ENCODE measurements at regions not wholly inside any gene's neighbourhood (a gene's known extent, or its start where the extent isn't known, plus 50 kb on each side); places are given as distances from the start of the nearest gene placed in this dataset.
"Not testable (repeated sequence)": the region's sequence is repeated elsewhere in the genome, so short reads cannot be mapped to it uniquely, and the experiment has no call there.

DNA sequence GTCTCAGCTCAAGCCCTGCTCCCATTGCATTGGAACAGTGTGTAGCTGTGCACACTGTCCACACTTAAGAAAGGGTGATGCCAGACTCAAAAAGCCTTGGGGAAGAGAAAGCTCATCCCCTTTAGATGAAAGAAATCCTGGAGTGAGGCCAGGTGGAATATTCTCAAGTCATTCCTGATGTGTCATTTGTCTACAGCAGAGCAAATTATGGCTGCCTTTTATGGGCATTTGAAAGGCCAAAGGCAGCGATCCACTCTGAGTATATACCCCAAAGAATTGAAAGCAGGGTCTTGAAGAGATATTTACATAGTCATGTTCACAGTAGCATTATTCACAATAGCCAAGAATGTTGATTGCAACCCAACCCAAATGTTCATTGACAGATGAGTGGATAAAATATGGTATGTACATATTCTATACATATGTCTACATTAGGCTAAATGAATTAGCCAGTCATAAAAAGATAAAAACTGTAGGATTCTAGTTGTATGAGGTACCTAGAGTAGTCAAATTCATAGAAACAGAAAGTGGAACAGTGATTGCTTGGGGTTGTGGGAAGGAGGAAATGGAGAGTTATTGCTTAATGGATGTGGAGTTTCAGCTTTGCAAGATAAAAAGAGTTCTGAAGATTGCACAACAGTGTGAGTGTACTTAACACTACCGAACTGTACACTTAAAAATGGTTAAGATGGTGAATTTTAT is 214.9 kb downstream of the KCNRG start:
- intact Hi-C loops (cut with micrococcal nuclease) = loop anchor here (10.0 kb wide), 1 partner anchor 105 kb away; no protein-coding TSS in a partner anchor
- Mint-ChIP-seq H3K36me3 (no peaks in the 10 kb centered on the region), H3K4me1 (peaks cover 9 to 13% of the 10 kb centered on the region in 2 donors), H3K27ac (peak overlapping the region in 1 of 2 donors; percentile 21), H3K27me3 (ENCODE audit: low read depth in 2 of 2) (no peaks in the 10 kb centered on the region), H3K4me3 (no peak overlapping the region), H3K9me3 (no peaks in the 10 kb centered on the region)
- Histone ChIP-seq H3K27ac (ENCODE audit: low read length) (no peak overlapping the region), H3K27me3 (ENCODE audit: control insufficient read depth, insufficient read depth, low read length) (no peaks in the 10 kb centered on the region), H3K4me3 (ENCODE audit: low read length) (no peak overlapping the region), H3K9me3 (ENCODE audit: control insufficient read depth, insufficient read depth, low read length) (no peaks in the 10 kb centered on the region), H3K36me3 (ENCODE audit: control insufficient read depth, insufficient read depth, low read length) (no peaks in the 10 kb centered on the region), H3K4me1 (ENCODE audit: control insufficient read depth, insufficient read depth, low read length) (peaks cover 5% of the 10 kb centered on the region)
- 100% methylated on average over 1 of the region's 2 CpGs for WGBS (ENCODE audit: insufficient coverage)
- DNase-seq (peak in 1 of 2 donors; percentile 23), ATAC-seq (peak; percentile 42 to 50 (median 48))
- no peak for TF ChIP-seq CTCF (IDR thresholded peaks at IDR 0.05)

GRCh38 chr13:50230662-50230978 is 215.4 kb downstream of the KCNRG start:
- H3K4me3 Mint-ChIP-seq = no peak overlapping the region
- peaks cover 13 to 18% of the 10 kb centered on the region in 2 donors for H3K4me1 Mint-ChIP-seq
- Histone ChIP-seq H3K27ac (ENCODE audit: low read length) (no peak overlapping the region), H3K36me3 (ENCODE audit: control insufficient read depth, insufficient read depth, low read length) (no peaks in the 10 kb centered on the region), H3K4me1 (ENCODE audit: control insufficient read depth, insufficient read depth, low read length) (peaks cover 5% of the 10 kb centered on the region), H3K27me3 (ENCODE audit: control insufficient read depth, insufficient read depth, low read length) (no peaks in the 10 kb centered on the region), H3K4me3 (ENCODE audit: low read length) (no peak overlapping the region), H3K9me3 (ENCODE audit: control insufficient read depth, insufficient read depth, low read length) (no peaks in the 10 kb centered on the region)
- no peaks in the 10 kb centered on the region for H3K9me3 Mint-ChIP-seq
- peak overlapping the region in 1 of 2 donors; percentile 21 for H3K27ac Mint-ChIP-seq
- DNase-seq (no peak), ATAC-seq (no peak)
- WGBS (ENCODE audit: insufficient coverage) = 97% methylated on average over 2 of the region's 2 CpGs
- no peaks in the 10 kb centered on the region for H3K36me3 Mint-ChIP-seq
- TF ChIP-seq CTCF (IDR thresholded peaks at IDR 0.05) = no peak
- no peaks in the 10 kb centered on the region for H3K27me3 Mint-ChIP-seq (ENCODE audit: low read depth in 2 of 2)
- intact Hi-C loops (cut with micrococcal nuclease) = loop anchor here (10.0 kb wide), 1 partner anchor 106 kb away; no protein-coding TSS in a partner anchor

- H3K27ac ChIP-seq (ENCODE audit: low read length); H3K9me3 Mint-ChIP-seq; H3K36me3 ChIP-seq (ENCODE audit: control insufficient read depth, insufficient read depth, low read length); H3K9me3 ChIP-seq (ENCODE audit: control insufficient read depth, insufficient read depth, low read length); DNase-seq; H3K27me3 Mint-ChIP-seq (ENCODE audit: low read depth in 2 of 2); H3K4me1 ChIP-seq (ENCODE audit: control insufficient read depth, insufficient read depth, low read length); H3K27me3 ChIP-seq (ENCODE audit: control insufficient read depth, insufficient read depth, low read length); ATAC-seq; H3K27ac Mint-ChIP-seq; H3K4me3 Mint-ChIP-seq; H3K36me3 Mint-ChIP-seq; H3K4me3 ChIP-seq (ENCODE audit: low read length): not testable (repeated sequence)
- WGBS (ENCODE audit: insufficient coverage) = 91% methylated on average over 5 of the region's 5 CpGs
- H3K4me1 Mint-ChIP-seq = peaks cover 34 to 37% of the 10 kb centered on the region in 2 donors
- intact Hi-C loops (cut with micrococcal nuclease) = loop anchor here (10.0 kb wide), 1 partner anchor 109 kb away; no protein-coding TSS in a partner anchor
Measured at GRCh38 chr13:50233574-50233973, 218.3 kb downstream of the KCNRG start.

- TF ChIP-seq CTCF (IDR thresholded peaks at IDR 0.05) = no peak
- no peaks in the 10 kb centered on the region for H3K36me3 Mint-ChIP-seq
- DNase-seq (peak in 1 of 2 donors; percentile 32), ATAC-seq (no peak)
- peaks cover 5% of the 10 kb centered on the region for H3K4me1 ChIP-seq (ENCODE audit: control insufficient read depth, insufficient read depth, low read length)
- peak overlapping the region; percentile 78 for H3K4me3 Mint-ChIP-seq
- peak overlapping the region; percentile 33 for H3K4me3 ChIP-seq (ENCODE audit: low read length)
- peak overlapping the region; percentile 84 to 85 for H3K27ac Mint-ChIP-seq
- intact Hi-C loops (cut with micrococcal nuclease) = loop anchor here (2.0 to 10.0 kb wide), 2 partner anchors 19 to 111 kb away; no protein-coding TSS in a partner anchor
- H3K27ac ChIP-seq (ENCODE audit: low read length) = peak overlapping the region; percentile 39
- H3K9me3 ChIP-seq (ENCODE audit: control insufficient read depth, insufficient read depth, low read length) = no peaks in the 10 kb centered on the region
- H3K4me1 Mint-ChIP-seq = peaks cover 23 to 29% of the 10 kb centered on the region in 2 donors
- H3K36me3 ChIP-seq (ENCODE audit: control insufficient read depth, insufficient read depth, low read length) = no peaks in the 10 kb centered on the region
- 64% methylated on average over 1 of the region's 6 CpGs for WGBS (ENCODE audit: insufficient coverage)
- H3K27me3 ChIP-seq (ENCODE audit: control insufficient read depth, insufficient read depth, low read length) = no peaks in the 10 kb centered on the region
- no peaks in the 10 kb centered on the region for H3K9me3 Mint-ChIP-seq
- peaks cover 0 to 3% of the 10 kb centered on the region in 2 donors for H3K27me3 Mint-ChIP-seq (ENCODE audit: low read depth in 2 of 2)
Measured at GRCh38 chr13:50235604-50236342, 220.5 kb downstream of the KCNRG start.
